Mammary epithelial cell (primary cell): ENCODE measurements at regions not wholly inside any gene's neighbourhood (a gene's known extent, or its start where the extent isn't known, plus 50 kb on each side); places are given as distances from the start of the nearest gene placed in this dataset.
"Not testable (repeated sequence)": the region's sequence is repeated elsewhere in the genome, so short reads cannot be mapped to it uniquely, and the experiment has no call there.

Experiments
- CTCF ChIP-seq, 2 donors: IDR thresholded peaks in 1 of 2; conservative IDR thresholded peaks in 1 of 2; 2 replicates each; pipeline ENCODE4 v1.5.1; 2011 to 2012; ENCODE audit warnings: inconsistent platforms in 2 of 2, low read length in 2 of 2, mild to moderate bottlenecking in 2 of 2, control low read depth in 1 of 2, low read depth in 1 of 2; ENCODE audit not compliant: insufficient read depth in 1 of 2; ENCODE audit errors: extremely low read depth in 1 of 2
- EZH2 ChIP-seq: IDR thresholded peaks from 2 replicates; pipeline ENCODE4 v1.6.1; 2012; ENCODE audit warnings: low read length, inconsistent platforms, borderline replicate concordance

GRCh38 chr6:23665911-23666310 lies 460.1 kb upstream of the NRSN1 start:
- TF ChIP-seq CTCF (conservative IDR thresholded peaks at IDR 0.05 in 1 of 2, IDR thresholded peaks at IDR 0.05 in 1 of 2; ENCODE audit: extremely low read depth in 1 of 2, insufficient read depth in 1 of 2, low read depth in 1 of 2, low read length in 2 of 2); EZH2: not testable (repeated sequence)
